Activated gamma-delta T cell treated with Interleukin-2 at 50 U/mL for 16 hours (primary cell): ENCODE measurements at regions not wholly inside any gene's neighbourhood (a gene's known extent, or its start where the extent isn't known, plus 50 kb on each side); places are given as distances from the start of the nearest gene placed in this dataset.

Experiments
- DNase-seq: peaks from one replicate; pipeline ENCODE4 v3.0.0-alpha.2; 2020

- DNase-seq, result no peak
Observed at GRCh38 chr4:110900213-110900769, 277.4 kb upstream of the PITX2 start.

- no peak for DNase-seq
Observed at GRCh38 chr4:110902500-110902899, 279.6 kb upstream of the PITX2 start.

- no peak for DNase-seq
Observed at GRCh38 chr4:110904435-110905065, 281.7 kb upstream of the PITX2 start.

- DNase-seq, result no peak
Observed at GRCh38 chr4:110905367-110905766, 282.5 kb upstream of the PITX2 start.

- no peak for DNase-seq
Observed at GRCh38 chr4:110907801-110908313, 285.0 kb upstream of the PITX2 start.

- DNase-seq, result no peak
Observed at GRCh38 chr4:110914791-110915190, 291.9 kb upstream of the PITX2 start.

GRCh38 chr4:110915301-110915700, 292.4 kb upstream of the PITX2 start:
- DNase-seq, result no peak

- no peak for DNase-seq
Observed at GRCh38 chr4:110916505-110916904, 293.6 kb upstream of the PITX2 start.

GRCh38 chr4:110917835-110918234, 295.0 kb upstream of the PITX2 start:
- no peak for DNase-seq

- no peak for DNase-seq
Observed at GRCh38 chr4:110920990-110921389, 298.1 kb upstream of the PITX2 start.

GRCh38 chr4:110924761-110925160, 301.9 kb upstream of the PITX2 start:
- DNase-seq, result no peak

GRCh38 chr4:110926841-110927400, 304.0 kb upstream of the PITX2 start:
- no peak for DNase-seq

GRCh38 chr4:110933341-110933740, 310.5 kb upstream of the PITX2 start:
- no peak for DNase-seq

- DNase-seq, result no peak
Observed at GRCh38 chr4:110944501-110944900, 321.6 kb upstream of the PITX2 start.

GRCh38 chr4:110945600-110945999, 322.7 kb upstream of the PITX2 start:
- DNase-seq, result no peak

- no peak for DNase-seq
Observed at GRCh38 chr4:110949542-110949941, 326.7 kb upstream of the PITX2 start.

- no peak for DNase-seq
Observed at GRCh38 chr4:110950731-110951130, 327.9 kb upstream of the PITX2 start.

- no peak for DNase-seq
Observed at GRCh38 chr4:110953191-110953590, 330.3 kb upstream of the PITX2 start.

GRCh38 chr4:110953898-110954297, 331.0 kb upstream of the PITX2 start:
- no peak for DNase-seq

- no peak for DNase-seq
Observed at GRCh38 chr4:110955748-110956147, 332.9 kb upstream of the PITX2 start.

GRCh38 chr4:110959041-110959643, 336.3 kb upstream of the PITX2 start:
- no peak for DNase-seq

- DNase-seq, result no peak
Observed at GRCh38 chr4:110961066-110961465, 338.2 kb upstream of the PITX2 start.

GRCh38 chr4:110962616-110963015, 339.7 kb upstream of the PITX2 start:
- DNase-seq, result no peak

- DNase-seq, result no peak
Observed at GRCh38 chr4:110963662-110964280, 340.9 kb upstream of the PITX2 start.
